ENCODE measurements at regions not wholly inside any gene's neighbourhood (a gene's known extent, or its start where the extent isn't known, plus 50 kb on each side); places are given as distances from the start of the nearest gene placed in this dataset.

GRCh38 chr6:23678626-23679025, 447.4 kb upstream of the NRSN1 start:
- no peak overlapping the region for H3K4me3 Mint-ChIP-seq
- peaks cover 17% of the 10 kb centered on the region for H3K9me3 Mint-ChIP-seq
- H3K27ac Mint-ChIP-seq = no peak overlapping the region
- H3K36me3 Mint-ChIP-seq = peaks cover 2% of the 10 kb centered on the region
- H3K27me3 Mint-ChIP-seq = no peaks in the 10 kb centered on the region
- no peaks in the 10 kb centered on the region for H3K4me1 Mint-ChIP-seq

GRCh38 chr6:23681743-23682142, 444.3 kb upstream of the NRSN1 start:
- no peaks in the 10 kb centered on the region for H3K4me1 Mint-ChIP-seq
- no peak overlapping the region for H3K27ac Mint-ChIP-seq
- peaks cover 4% of the 10 kb centered on the region for H3K9me3 Mint-ChIP-seq
- H3K4me3 Mint-ChIP-seq = no peak overlapping the region
- no peaks in the 10 kb centered on the region for H3K27me3 Mint-ChIP-seq
- no peaks in the 10 kb centered on the region for H3K36me3 Mint-ChIP-seq

GRCh38 chr6:23688650-23689049, 437.4 kb upstream of the NRSN1 start:
- no peak overlapping the region for H3K4me3 Mint-ChIP-seq
- no peak overlapping the region for H3K27ac Mint-ChIP-seq
- no peaks in the 10 kb centered on the region for H3K27me3 Mint-ChIP-seq
- no peaks in the 10 kb centered on the region for H3K4me1 Mint-ChIP-seq
- H3K9me3 Mint-ChIP-seq = no peaks in the 10 kb centered on the region
- H3K36me3 Mint-ChIP-seq = no peaks in the 10 kb centered on the region

- H3K27me3 Mint-ChIP-seq = no peaks in the 10 kb centered on the region
- H3K36me3 Mint-ChIP-seq = no peaks in the 10 kb centered on the region
- no peak overlapping the region for H3K27ac Mint-ChIP-seq
- no peak overlapping the region for H3K4me3 Mint-ChIP-seq
- H3K4me1 Mint-ChIP-seq = no peaks in the 10 kb centered on the region
- no peaks in the 10 kb centered on the region for H3K9me3 Mint-ChIP-seq
Observed at GRCh38 chr6:23690453-23691049, 435.5 kb upstream of the NRSN1 start.

GRCh38 chr6:23692184-23692583, 433.8 kb upstream of the NRSN1 start:
- Mint-ChIP-seq H3K36me3 (no peaks in the 10 kb centered on the region), H3K9me3 (peaks cover 2% of the 10 kb centered on the region), H3K27ac (no peak overlapping the region), H3K4me1 (no peaks in the 10 kb centered on the region), H3K27me3 (no peaks in the 10 kb centered on the region), H3K4me3 (no peak overlapping the region)

GRCh38 chr6:23696992-23697391, 429.0 kb upstream of the NRSN1 start:
- Mint-ChIP-seq H3K9me3 (peaks cover 6% of the 10 kb centered on the region), H3K27me3 (peaks cover 1% of the 10 kb centered on the region), H3K27ac (no peak overlapping the region), H3K4me3 (no peak overlapping the region), H3K36me3 (no peaks in the 10 kb centered on the region), H3K4me1 (no peaks in the 10 kb centered on the region)

GRCh38 chr6:23704479-23705052, 421.4 kb upstream of the NRSN1 start:
- Mint-ChIP-seq H3K27ac (no peak overlapping the region), H3K36me3 (no peaks in the 10 kb centered on the region), H3K4me1 (no peaks in the 10 kb centered on the region), H3K27me3 (no peaks in the 10 kb centered on the region), H3K9me3 (no peaks in the 10 kb centered on the region), H3K4me3 (no peak overlapping the region)

GRCh38 chr6:23705697-23706096, 420.3 kb upstream of the NRSN1 start:
- Mint-ChIP-seq H3K4me1 (no peaks in the 10 kb centered on the region), H3K27ac (no peak overlapping the region), H3K9me3 (no peaks in the 10 kb centered on the region), H3K27me3 (no peaks in the 10 kb centered on the region), H3K4me3 (no peak overlapping the region), H3K36me3 (no peaks in the 10 kb centered on the region)

GRCh38 chr6:23712756-23713155, 413.3 kb upstream of the NRSN1 start:
- Mint-ChIP-seq H3K4me1 (no peaks in the 10 kb centered on the region), H3K36me3 (no peaks in the 10 kb centered on the region), H3K27ac (no peak overlapping the region), H3K4me3 (no peak overlapping the region), H3K27me3 (no peaks in the 10 kb centered on the region), H3K9me3 (no peaks in the 10 kb centered on the region)

GRCh38 chr6:23713211-23713610, 412.8 kb upstream of the NRSN1 start:
- H3K36me3 Mint-ChIP-seq = no peaks in the 10 kb centered on the region
- no peaks in the 10 kb centered on the region for H3K9me3 Mint-ChIP-seq
- H3K27ac Mint-ChIP-seq = no peak overlapping the region
- no peak overlapping the region for H3K4me3 Mint-ChIP-seq
- no peaks in the 10 kb centered on the region for H3K4me1 Mint-ChIP-seq
- no peaks in the 10 kb centered on the region for H3K27me3 Mint-ChIP-seq

- H3K36me3 Mint-ChIP-seq = no peaks in the 10 kb centered on the region
- H3K27me3 Mint-ChIP-seq = no peaks in the 10 kb centered on the region
- H3K9me3 Mint-ChIP-seq = no peaks in the 10 kb centered on the region
- H3K4me3 Mint-ChIP-seq = no peak overlapping the region
- no peak overlapping the region for H3K27ac Mint-ChIP-seq
- no peaks in the 10 kb centered on the region for H3K4me1 Mint-ChIP-seq
Observed at GRCh38 chr6:23728707-23729106, 397.3 kb upstream of the NRSN1 start.

GRCh38 chr6:23731609-23732008, 394.4 kb upstream of the NRSN1 start:
- Mint-ChIP-seq H3K4me1 (no peaks in the 10 kb centered on the region), H3K36me3 (no peaks in the 10 kb centered on the region), H3K4me3 (no peak overlapping the region), H3K9me3 (no peaks in the 10 kb centered on the region), H3K27me3 (no peaks in the 10 kb centered on the region), H3K27ac (no peak overlapping the region)

- Mint-ChIP-seq H3K27ac (no peak overlapping the region), H3K27me3 (no peaks in the 10 kb centered on the region), H3K9me3 (no peaks in the 10 kb centered on the region), H3K4me1 (no peaks in the 10 kb centered on the region), H3K4me3 (no peak overlapping the region), H3K36me3 (no peaks in the 10 kb centered on the region)
Observed at GRCh38 chr6:23732521-23732920, 393.5 kb upstream of the NRSN1 start.

GRCh38 chr6:23735151-23735550, 390.9 kb upstream of the NRSN1 start:
- Mint-ChIP-seq H3K36me3 (no peaks in the 10 kb centered on the region), H3K9me3 (no peaks in the 10 kb centered on the region), H3K27me3 (no peaks in the 10 kb centered on the region), H3K4me3 (no peak overlapping the region), H3K27ac (no peak overlapping the region), H3K4me1 (no peaks in the 10 kb centered on the region)

- Mint-ChIP-seq H3K36me3 (no peaks in the 10 kb centered on the region), H3K27me3 (no peaks in the 10 kb centered on the region), H3K27ac (no peak overlapping the region), H3K4me3 (no peak overlapping the region), H3K4me1 (no peaks in the 10 kb centered on the region), H3K9me3 (no peaks in the 10 kb centered on the region)
Observed at GRCh38 chr6:23736577-23736976, 389.4 kb upstream of the NRSN1 start.

GRCh38 chr6:23747239-23747638, 378.8 kb upstream of the NRSN1 start:
- H3K27me3 Mint-ChIP-seq = peaks cover 2% of the 10 kb centered on the region
- no peak overlapping the region for H3K27ac Mint-ChIP-seq
- no peak overlapping the region for H3K4me3 Mint-ChIP-seq

GRCh38 chr6:23752414-23752813, 373.6 kb upstream of the NRSN1 start:
- Mint-ChIP-seq H3K4me1 (no peaks in the 10 kb centered on the region), H3K4me3 (no peak overlapping the region), H3K27me3 (peaks cover 2% of the 10 kb centered on the region), H3K27ac (no peak overlapping the region), H3K36me3 (no peaks in the 10 kb centered on the region), H3K9me3 (peaks cover 28% of the 10 kb centered on the region)

More at GRCh38 chr6:23747239-23747638, 378.8 kb upstream of the NRSN1 start:
- H3K4me1 Mint-ChIP-seq = no peaks in the 10 kb centered on the region
- peaks cover 14% of the 10 kb centered on the region for H3K9me3 Mint-ChIP-seq
- no peaks in the 10 kb centered on the region for H3K36me3 Mint-ChIP-seq

Data from activated naive CD4-positive, alpha-beta T cell treated with anti-CD3 and anti-CD28 coated beads, Interleukin-2, amount 50 U/mL, for 24 hours (primary cell).